HG03442 (cell line): ENCODE measurements at regions not wholly inside any gene's neighbourhood (a gene's known extent, or its start where the extent isn't known, plus 50 kb on each side); places are given as distances from the start of the nearest gene placed in this dataset.

Source experiments
- ATAC-seq: cut with Tn5 transposase; IDR thresholded peaks from one replicate; pipeline ENCODE4 v1.9.1; 2021; ENCODE audit warnings: mild to moderate bottlenecking, moderate library complexity; ENCODE audit not compliant: unreplicated experiment

- ATAC-seq: no peak
These were observed 511.4 kb downstream of the DHX35 start for GRCh38 chr20:39473536-39473935.

DNA sequence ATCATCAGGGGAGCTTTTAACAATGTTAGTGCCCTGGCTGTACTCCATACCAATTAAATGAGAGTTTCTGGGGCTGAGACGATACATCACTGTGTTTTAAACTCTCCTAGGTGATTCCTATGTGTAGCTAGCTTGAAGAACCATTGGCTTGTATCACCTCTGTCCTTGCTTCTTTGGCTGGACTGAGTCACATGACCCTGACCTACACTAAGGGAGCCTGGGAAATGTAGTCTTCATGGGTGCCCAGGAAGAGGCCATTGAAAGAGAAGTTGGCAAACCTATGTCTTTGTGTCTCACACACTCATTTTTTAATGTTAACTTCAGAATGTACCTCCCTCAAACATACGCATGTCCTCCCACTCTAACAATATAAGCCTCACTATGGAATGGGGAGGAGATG, 506.6 kb downstream of the DHX35 start:
- no peak for ATAC-seq

DNA sequence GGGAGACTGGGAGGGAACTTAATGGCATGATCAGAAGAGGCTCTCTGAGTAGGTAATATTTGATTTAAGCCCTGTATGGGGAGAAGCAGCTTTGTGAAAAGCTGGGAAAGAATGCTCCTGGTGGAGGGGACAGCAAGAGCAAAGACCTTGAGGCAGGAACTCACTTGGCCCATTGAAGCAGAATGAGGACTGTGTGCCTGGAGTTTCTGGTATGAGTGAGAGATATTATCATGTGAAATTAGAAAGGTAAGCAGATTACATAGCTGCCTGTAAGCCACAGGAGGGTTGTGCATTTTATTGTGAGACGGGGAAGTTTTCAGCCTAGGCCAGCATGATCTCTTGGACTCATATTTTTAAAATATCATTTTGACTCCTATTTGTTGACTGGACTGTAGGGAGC, 502.1 kb downstream of the DHX35 start:
- no peak for ATAC-seq

DNA sequence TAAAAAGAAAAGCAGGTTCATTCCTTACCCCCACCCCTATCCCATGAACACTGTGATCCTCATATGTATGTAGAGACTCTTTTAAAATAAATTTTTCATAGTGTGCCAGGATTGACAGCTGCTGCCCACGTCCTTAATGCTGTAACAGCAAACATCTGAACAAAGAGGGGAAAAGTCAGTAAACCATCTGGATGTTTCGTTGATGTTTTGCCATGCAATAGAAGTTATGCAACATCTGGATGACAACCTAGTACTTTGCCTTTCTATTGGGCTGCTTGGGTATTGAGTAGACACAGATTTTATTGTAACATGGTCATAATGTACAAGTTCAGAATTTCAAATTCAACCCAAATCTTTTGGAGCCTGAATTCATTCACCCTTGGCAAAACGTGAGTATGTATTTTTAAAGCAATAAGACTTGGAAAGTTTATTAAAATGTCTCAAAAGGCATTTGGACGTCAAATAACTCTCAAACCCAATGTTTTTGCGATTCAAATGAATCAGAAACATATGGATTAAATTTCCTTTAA, 500.3 kb downstream of the DHX35 start:
- ATAC-seq: no peak

- no peak for ATAC-seq
These were observed 496.3 kb downstream of the DHX35 start for GRCh38 chr20:39458452-39458851.

DNA sequence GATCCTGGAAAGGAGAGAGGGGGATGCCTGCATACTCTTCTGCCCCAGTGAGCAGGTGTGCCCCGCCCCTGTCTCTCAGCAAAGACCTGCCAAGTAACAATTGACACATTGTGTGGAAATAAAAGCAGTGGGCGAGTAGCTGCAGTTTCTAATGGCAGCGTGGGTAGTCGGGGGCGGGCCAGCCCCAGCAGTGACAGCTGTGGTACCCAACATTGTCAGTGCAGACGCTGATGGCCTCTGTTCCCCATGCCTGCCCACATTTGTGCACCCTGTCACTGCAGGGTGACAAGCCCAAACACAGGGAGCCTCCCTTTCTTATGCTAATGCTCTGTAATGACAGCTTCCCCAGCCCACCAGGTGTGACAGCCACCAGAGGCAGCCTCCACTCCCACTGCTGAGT, 491.7 kb downstream of the DHX35 start:
- no peak for ATAC-seq

DNA sequence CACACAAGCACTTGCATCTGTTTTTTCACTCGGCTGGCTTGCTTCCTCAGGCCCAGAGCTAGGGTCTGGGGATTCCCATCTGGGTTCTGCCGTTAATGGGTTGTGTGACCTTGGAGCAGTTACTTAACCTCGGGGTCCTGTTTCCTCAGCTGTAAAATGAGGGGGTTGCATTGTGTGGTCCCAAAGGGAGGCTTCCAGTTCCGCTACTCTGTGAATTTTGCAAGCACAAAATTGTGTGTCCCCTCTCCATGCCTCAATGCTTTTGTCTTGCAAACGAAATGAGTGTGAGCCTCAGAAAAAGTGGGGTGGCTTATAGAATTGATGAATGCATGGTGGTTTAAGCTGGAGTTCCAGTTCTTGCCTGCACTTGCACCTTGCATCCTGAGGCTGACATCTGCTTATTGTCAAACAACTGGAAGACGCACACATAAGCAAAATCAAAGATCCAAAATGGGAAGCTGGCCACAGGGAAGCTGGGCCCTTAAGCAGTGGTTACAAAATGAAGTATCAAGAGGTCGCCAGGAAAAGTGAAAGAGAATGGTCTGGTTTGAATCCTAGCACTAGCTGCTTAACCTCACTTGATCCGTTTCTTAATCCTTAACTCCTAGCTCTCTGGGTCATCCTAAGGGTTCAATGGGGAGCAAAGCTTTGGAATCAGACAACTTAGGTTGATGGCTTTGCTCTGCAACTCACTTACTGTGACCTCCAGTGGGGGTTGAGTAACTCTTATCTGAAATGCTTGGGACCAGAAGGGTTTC, 490.6 kb downstream of the DHX35 start:
- ATAC-seq: no peak

DNA sequence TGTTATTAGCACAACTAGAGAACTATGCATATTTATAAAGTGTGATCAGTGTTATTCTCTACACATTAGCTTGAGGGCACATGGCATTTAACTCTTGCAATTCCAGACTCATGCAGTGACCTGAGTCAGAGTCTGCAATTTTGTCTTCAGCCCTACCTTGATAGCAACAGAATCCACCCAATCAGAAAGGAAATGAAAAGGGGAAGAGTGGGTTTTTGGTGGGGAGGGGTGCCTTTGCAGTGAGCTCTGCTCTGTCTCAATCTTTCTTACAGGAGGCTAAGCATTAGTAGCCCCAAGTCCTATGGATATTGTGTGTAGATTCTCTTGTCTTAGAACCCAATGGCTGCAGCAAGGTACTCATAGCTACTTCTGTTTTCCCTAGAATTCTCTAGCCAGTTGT, 489.2 kb downstream of the DHX35 start:
- no peak for ATAC-seq

GRCh38 chr20:39446397-39446796, 484.3 kb downstream of the DHX35 start:
- ATAC-seq: no peak

DNA sequence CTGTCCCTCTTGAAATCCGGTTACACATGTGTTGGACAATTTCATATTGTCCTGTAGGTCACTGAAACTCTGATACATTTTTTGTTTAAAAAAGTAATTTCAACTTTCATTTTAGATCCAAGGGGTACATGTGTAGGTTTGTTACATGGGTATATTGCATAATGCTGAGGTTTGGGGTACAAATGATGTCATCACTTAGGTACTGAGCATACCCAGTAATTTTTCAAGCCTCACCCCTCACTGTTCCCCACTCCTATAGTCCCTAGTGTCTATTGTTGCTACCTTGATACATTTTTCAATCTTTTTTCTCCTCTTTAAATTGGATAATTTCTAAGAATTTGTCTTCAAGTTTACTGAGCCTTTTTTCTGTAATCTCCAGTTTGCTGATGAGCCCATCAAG, 483.0 kb downstream of the DHX35 start:
- no peak for ATAC-seq

- ATAC-seq: no peak
These were observed 471.3 kb downstream of the DHX35 start for GRCh38 chr20:39433466-39433865.

DNA sequence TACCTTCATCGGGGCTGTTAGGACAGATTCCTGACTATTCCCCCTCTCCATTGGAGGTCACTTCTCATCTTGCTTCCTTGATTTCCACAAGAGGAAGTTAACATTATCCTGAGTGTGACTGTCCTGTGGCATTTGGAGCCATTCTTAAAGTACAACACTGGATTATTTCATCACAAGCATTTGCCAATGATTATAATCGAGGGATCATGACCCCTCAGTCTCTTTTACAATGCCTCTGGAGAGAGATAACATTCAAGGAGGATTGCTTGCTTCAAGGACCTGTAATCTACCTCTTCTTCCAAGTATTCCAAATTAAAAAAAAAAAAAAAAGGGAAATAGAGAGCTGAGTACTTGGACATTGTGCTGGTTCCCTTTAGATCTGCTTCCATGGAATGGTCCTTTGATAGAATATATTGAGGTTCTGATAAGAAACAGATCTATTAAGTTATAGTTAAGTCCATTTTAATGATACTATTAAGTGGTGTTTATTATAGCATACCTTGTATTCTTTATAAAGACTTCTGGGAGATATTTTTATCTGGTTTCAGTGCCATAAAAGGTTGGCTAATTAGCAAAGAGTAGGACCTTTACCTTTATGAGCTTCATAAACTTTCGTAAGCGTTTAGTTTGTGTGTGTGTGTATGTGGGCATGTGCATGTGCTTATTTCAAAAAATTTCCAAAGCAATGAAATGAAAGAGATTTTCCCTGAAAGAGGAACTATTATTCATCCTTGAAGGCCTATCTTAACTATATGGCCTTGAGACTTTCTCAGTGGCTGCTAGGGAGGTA, 469.1 kb downstream of the DHX35 start:
- no peak for ATAC-seq

- ATAC-seq: no peak
These were observed 467.6 kb downstream of the DHX35 start for GRCh38 chr20:39429726-39430125.

DNA sequence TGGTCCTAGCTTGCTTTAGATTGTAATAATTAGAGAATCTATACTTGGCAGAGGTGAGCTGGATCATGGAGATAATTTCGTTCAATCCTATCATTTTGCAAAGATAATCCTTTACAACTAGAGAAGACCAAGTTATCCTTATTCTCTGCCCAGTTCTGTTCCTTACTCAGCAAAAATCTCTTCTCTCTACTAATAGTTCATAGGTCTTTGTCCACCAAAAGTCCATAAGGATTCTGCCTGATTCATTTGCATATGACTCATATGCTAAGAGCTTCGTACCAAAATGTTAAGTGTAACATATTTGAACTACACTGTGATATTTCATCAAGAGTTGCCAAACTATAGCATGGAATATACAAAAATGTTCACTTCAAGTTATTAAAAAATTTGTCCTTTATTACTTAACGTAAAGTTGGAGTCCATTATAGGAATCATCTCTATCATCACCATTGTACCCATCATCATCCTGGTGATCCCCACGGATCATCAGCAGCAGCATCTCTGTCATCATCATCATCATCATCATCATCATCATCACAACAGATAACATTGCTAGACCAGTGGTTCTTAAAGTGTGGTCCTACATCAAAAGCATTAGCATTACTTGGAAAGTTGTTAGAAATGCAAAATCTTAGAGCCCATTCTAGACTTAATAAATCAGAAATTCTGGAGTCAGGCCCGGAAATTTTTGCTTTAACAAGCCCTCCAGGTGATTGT, 463.0 kb downstream of the DHX35 start:
- no peak for ATAC-seq

DNA sequence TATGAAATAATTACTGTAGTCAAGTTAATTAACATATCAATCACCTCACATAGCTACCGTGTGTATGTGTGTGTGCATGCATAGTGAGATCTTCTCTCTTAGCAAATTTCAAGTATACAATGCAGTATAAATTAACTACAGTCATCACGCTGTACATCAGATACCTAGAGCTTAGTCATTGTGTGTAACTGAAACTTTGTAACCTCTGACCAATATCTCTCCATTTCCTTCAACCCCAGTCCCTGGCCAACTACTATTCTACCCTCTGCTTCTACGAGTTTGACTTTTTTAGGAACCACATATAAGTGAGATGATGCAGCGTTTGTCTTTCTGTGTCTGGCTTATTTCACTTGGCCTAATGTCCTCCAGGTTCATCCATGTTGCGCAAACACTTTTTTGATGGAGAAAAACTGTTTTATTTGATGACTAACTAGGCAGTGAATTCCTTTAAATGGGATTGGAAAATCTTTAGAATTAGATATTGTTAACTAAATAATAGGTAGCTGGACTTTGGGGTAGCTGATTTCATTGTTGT, 459.5 kb downstream of the DHX35 start:
- ATAC-seq: no peak

DNA sequence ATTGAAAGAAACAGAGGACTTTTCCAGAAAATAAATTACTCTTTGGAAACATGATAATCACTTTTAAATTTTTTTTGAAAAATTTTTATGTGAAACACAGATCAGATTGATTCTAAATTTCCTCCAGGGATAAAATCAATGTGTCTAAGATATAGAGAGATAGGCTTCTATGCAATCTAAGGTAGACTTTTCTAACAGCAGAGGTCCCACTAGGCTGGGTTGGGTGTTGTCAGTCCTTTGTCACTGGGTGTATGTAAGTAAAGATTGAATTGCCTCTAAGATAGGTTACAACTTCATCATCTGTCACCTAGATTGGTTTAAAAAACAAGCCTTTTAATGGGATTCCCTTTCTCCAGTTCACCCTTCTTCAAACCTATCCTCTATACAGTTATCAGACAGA, 449.9 kb downstream of the DHX35 start:
- no peak for ATAC-seq

GRCh38 chr20:39399463-39399862, 437.3 kb downstream of the DHX35 start:
- no peak for ATAC-seq

DNA sequence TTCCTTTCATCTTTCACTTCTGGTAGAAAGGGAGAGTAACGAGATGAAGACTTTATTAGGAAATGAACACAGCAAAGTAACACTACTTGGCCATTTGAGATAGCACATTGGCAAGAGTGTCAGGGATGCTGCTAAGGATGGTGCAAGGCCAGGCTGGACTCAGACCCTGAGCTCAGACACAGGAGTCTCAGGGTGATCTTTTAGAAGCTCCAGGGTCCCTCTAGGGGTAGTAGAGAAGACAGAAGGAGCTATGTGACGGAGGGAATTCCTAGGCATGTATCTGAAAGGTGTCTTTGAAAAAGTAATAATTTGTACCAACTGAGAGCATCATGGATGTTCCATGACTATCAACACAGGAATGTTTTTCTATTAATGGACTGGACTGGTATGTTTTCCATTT, 436.5 kb downstream of the DHX35 start:
- ATAC-seq: no peak

DNA sequence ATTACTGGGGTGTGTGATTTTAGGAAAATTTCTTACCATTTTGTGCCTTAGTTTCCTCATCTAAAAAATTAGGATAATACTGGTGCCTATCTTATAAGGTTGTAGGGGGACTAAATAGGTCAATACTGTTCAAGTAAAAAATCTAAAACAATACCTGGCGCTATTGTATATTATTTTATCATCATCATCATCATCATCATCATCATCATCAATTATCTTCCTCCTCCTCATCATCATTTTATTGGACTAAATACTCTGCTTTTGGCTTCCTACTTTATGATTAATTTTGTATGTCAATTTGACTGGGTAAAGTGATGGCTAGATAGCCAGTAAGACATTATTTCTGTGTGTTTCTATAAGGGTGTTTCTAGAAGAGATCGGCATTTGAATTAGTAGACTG, 435.5 kb downstream of the DHX35 start:
- ATAC-seq: no peak

GRCh38 chr20:39395478-39396291, 433.5 kb downstream of the DHX35 start:
- no peak for ATAC-seq
